ENCODE measurements at regions not wholly inside any gene's neighbourhood (a gene's known extent, or its start where the extent isn't known, plus 50 kb on each side); places are given as distances from the start of the nearest gene placed in this dataset.
A peak's percentile ranks its signal among the peaks of the same experiment; 100 is the strongest.

DNA sequence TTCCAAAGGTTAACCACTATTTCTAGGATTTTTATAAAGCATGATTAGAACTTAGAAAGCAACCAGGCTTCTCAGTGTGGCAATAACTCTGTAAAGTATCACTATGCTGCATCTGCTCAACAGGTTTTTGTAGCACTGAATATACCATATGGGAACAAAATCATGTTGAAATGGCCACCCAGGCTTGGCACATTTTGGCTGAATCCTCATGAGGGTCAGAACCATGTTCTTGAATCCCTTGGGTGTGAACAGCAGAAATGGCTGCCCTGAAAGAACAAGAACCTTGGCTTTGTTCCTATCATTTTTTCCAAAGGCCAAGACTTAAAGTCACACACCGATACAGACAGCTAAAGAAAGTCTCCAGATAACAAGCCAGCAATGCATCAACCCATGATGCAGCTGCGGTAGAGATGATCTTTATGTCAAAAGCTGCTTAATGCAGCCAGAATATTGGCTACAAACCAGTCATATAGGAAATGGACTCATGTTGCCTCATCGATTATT, 283.0 kb upstream of the NOX3 start:
- TF ChIP-seq REST (IDR thresholded peaks at IDR 0.05; ENCODE audit: insufficient replicate concordance, low read depth): no peak
- no peak for TF ChIP-seq GABPA (IDR thresholded peaks at IDR 0.05; ENCODE audit: low read depth)
- no peak for TF ChIP-seq CTCF (IDR thresholded peaks at IDR 0.05; ENCODE audit: insufficient read depth, low read length)
- no peak for TF ChIP-seq POLR2AphosphoS5 (IDR thresholded peaks at IDR 0.05; ENCODE audit: low read depth)
- TF ChIP-seq SPI1 (IDR thresholded peaks at IDR 0.05; ENCODE audit: borderline replicate concordance, low read depth): no peak
- Histone ChIP-seq H3K27ac (replicated peaks) (no peak overlapping the region), H3K4me3 (replicated peaks; ENCODE audit: insufficient read depth, low read length) (no peak overlapping the region), H3K27me3 (ENCODE audit: insufficient read depth, poor library complexity, severe bottlenecking) (no peaks in the 10 kb centered on the region)
- DNase-seq (ENCODE audit: low read depth in 1 of 2, low spot score in 1 of 2): no peak

DNA sequence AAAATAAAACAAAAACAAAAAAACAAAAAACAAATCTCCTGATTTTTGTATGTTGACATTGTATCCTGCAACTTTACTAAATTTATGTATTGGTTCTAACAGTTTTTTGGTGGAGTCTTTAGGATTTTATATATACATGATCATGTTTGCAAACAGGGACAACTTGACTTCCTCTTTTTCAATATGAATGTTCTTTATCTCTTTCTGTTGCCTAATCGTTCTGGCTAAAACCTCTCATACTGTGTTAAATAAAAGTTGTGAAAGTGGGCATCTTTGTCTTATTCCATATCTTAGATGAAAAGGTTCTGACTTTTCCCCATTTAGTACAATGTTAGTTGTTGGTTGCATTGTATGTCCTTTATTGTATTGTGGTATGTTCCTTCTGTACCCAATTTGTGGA, 261.7 kb upstream of the NOX3 start:
- no peak overlapping the region for H3K27ac ChIP-seq (replicated peaks)
- no peak overlapping the region for H3K4me3 ChIP-seq (replicated peaks; ENCODE audit: insufficient read depth, low read length)
- no peak for DNase-seq (ENCODE audit: low read depth in 1 of 2, low spot score in 1 of 2)
- H3K27me3 ChIP-seq (ENCODE audit: insufficient read depth, poor library complexity, severe bottlenecking): no peaks in the 10 kb centered on the region
- TF ChIP-seq POLR2AphosphoS5 (IDR thresholded peaks at IDR 0.05; ENCODE audit: low read depth) (no peak), CTCF (IDR thresholded peaks at IDR 0.05; ENCODE audit: insufficient read depth, low read length) (no peak), REST (IDR thresholded peaks at IDR 0.05; ENCODE audit: insufficient replicate concordance, low read depth) (no peak), GABPA (IDR thresholded peaks at IDR 0.05; ENCODE audit: low read depth) (no peak), SPI1 (IDR thresholded peaks at IDR 0.05; ENCODE audit: borderline replicate concordance, low read depth) (peak; percentile 90)

DNA sequence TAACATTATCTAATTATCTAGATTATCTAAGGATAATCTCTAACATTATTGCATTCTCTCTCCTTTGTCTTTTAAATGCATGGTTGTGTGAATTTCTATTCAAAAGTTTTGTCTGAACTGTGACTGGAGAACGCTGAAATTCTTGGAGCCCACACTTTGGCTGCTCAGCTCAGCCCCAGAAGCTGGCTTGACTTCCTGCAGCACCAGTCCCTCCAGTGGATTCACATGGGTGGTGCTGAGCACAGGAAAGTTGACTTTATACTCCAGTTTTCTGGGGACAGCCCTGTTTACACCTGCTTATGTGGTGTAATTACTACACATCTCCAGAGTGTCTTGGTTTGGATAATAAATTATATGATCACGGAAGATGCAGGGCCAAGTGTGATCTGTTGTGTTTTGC, 255.1 kb upstream of the NOX3 start:
- no peaks in the 10 kb centered on the region for H3K27me3 ChIP-seq (ENCODE audit: insufficient read depth, poor library complexity, severe bottlenecking)
- no peak overlapping the region for H3K4me3 ChIP-seq (replicated peaks; ENCODE audit: insufficient read depth, low read length)
- no peak for DNase-seq (ENCODE audit: low read depth in 1 of 2, low spot score in 1 of 2)
- H3K27ac ChIP-seq (replicated peaks): no peak overlapping the region
- TF ChIP-seq REST (IDR thresholded peaks at IDR 0.05; ENCODE audit: insufficient replicate concordance, low read depth) (no peak), SPI1 (IDR thresholded peaks at IDR 0.05; ENCODE audit: borderline replicate concordance, low read depth) (no peak), CTCF (IDR thresholded peaks at IDR 0.05; ENCODE audit: insufficient read depth, low read length) (no peak), GABPA (IDR thresholded peaks at IDR 0.05; ENCODE audit: low read depth) (no peak), POLR2AphosphoS5 (IDR thresholded peaks at IDR 0.05; ENCODE audit: low read depth) (no peak)
